Omental fat pad (tissue), 3 donors: ENCODE measurements at regions not wholly inside any gene's neighbourhood (a gene's known extent, or its start where the extent isn't known, plus 50 kb on each side); places are given as distances from the start of the nearest gene placed in this dataset.
"Not testable (repeated sequence)": the region's sequence is repeated elsewhere in the genome, so short reads cannot be mapped to it uniquely, and the experiment has no call there.

Experiments
- ATAC-seq: fragments of 150-250 bp; one replicate; pipeline ENCODE4 v1.9.1; 2016; ENCODE audit warnings: mild to moderate bottlenecking, moderate library complexity; ENCODE audit not compliant: low FRiP score
- DNase-seq: peaks from one replicate; pipeline ENCODE4 v3.0.0-alpha.2; 2019; ENCODE audit warnings: low spot score
- TF ChIP-seq, protein P1 (sequence below), 3 donors: fragments of 450-650 bp; IDR thresholded peaks; one replicate each; pipeline ENCODE4 v1.5.1; 2016 to 2017; ENCODE audit warnings: antibody characterized with exemption in 3 of 3, mild to moderate bottlenecking in 3 of 3, moderate library complexity in 2 of 3

GRCh38 chr6:106747139-106747538 is 117.8 kb downstream of the QRSL1 start:
- DNase-seq (no peak), ATAC-seq (no peak)
- TF ChIP-seq, protein P1, sequence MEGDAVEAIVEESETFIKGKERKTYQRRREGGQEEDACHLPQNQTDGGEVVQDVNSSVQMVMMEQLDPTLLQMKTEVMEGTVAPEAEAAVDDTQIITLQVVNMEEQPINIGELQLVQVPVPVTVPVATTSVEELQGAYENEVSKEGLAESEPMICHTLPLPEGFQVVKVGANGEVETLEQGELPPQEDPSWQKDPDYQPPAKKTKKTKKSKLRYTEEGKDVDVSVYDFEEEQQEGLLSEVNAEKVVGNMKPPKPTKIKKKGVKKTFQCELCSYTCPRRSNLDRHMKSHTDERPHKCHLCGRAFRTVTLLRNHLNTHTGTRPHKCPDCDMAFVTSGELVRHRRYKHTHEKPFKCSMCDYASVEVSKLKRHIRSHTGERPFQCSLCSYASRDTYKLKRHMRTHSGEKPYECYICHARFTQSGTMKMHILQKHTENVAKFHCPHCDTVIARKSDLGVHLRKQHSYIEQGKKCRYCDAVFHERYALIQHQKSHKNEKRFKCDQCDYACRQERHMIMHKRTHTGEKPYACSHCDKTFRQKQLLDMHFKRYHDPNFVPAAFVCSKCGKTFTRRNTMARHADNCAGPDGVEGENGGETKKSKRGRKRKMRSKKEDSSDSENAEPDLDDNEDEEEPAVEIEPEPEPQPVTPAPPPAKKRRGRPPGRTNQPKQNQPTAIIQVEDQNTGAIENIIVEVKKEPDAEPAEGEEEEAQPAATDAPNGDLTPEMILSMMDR (IDR thresholded peaks at IDR 0.05), result no peak

- TF ChIP-seq, protein P1 (IDR thresholded peaks at IDR 0.05), result no peak
- DNase-seq (no peak), ATAC-seq (no peak)
Observed at GRCh38 chr6:106746652-106747051, 117.3 kb downstream of the QRSL1 start.

- DNase-seq (no peak), ATAC-seq (no peak)
- TF ChIP-seq, protein P1 (IDR thresholded peaks at IDR 0.05), result no peak
Observed at GRCh38 chr6:106745824-106746582, 116.6 kb downstream of the QRSL1 start.

GRCh38 chr6:106745197-106745770 is 115.9 kb downstream of the QRSL1 start:
- ATAC-seq (no peak), DNase-seq (no peak)
- TF ChIP-seq, protein P1 (IDR thresholded peaks at IDR 0.05), result no peak

GRCh38 chr6:106744781-106745180 is 115.4 kb downstream of the QRSL1 start:
- ATAC-seq (no peak), DNase-seq (no peak)
- TF ChIP-seq, protein P1 (IDR thresholded peaks at IDR 0.05), result no peak

- not testable (repeated sequence) for ATAC-seq
Observed at GRCh38 chr6:106744029-106744428, 114.7 kb downstream of the QRSL1 start.

GRCh38 chr6:106743612-106744011 is 114.2 kb downstream of the QRSL1 start:
- TF ChIP-seq, protein P1 (IDR thresholded peaks at IDR 0.05), result no peak
- no peak for DNase-seq
- no peak for ATAC-seq

More at GRCh38 chr6:106744029-106744428, 114.7 kb downstream of the QRSL1 start:
- not testable (repeated sequence) for DNase-seq
